Lung (tissue), 11 donors: ENCODE measurements at regions not wholly inside any gene's neighbourhood (a gene's known extent, or its start where the extent isn't known, plus 50 kb on each side); places are given as distances from the start of the nearest gene placed in this dataset.

Experiments used
- ATAC-seq: fragments of 200-7000 bp; cut with Tn5 transposase; one replicate; pipeline ENCODE4 v1.9.1; 2020; ENCODE audit warnings: moderate number of reproducible peaks; ENCODE audit not compliant: insufficient read depth, low FRiP score
- DNase-seq, 3 donors: peaks; one replicate each; pipeline ENCODE4 v3.0.0-alpha.2; 2013 to 2017
- H3K27ac ChIP-seq, 2 donors: one replicate each; pipeline ENCODE4 v1.5.1; 2013; ENCODE audit warnings: mild to moderate bottlenecking in 2 of 2, moderate library complexity in 2 of 2, control low read depth in 1 of 2, inconsistent platforms in 1 of 2, low read depth in 1 of 2, low read length in 1 of 2
- H3K27me3 ChIP-seq, 3 donors: one replicate each; pipeline ENCODE4 v1.5.1; 2013; ENCODE audit warnings: low read length in 2 of 3; ENCODE audit not compliant: control insufficient read depth in 3 of 3, insufficient read depth in 3 of 3
- H3K36me3 ChIP-seq, 4 donors: one replicate each; pipeline ENCODE4 v1.5.1; 2013; ENCODE audit warnings: low read length in 4 of 4, mild to moderate bottlenecking in 1 of 4, moderate library complexity in 1 of 4; ENCODE audit not compliant: control insufficient read depth in 4 of 4, insufficient read depth in 4 of 4
- H3K4me1 ChIP-seq, 5 donors: one replicate each; pipeline ENCODE4 v1.5.1; 2013; ENCODE audit warnings: low read length in 5 of 5, mild to moderate bottlenecking in 2 of 5, moderate library complexity in 1 of 5; ENCODE audit not compliant: control insufficient read depth in 5 of 5, insufficient read depth in 5 of 5
- H3K4me3 ChIP-seq: one replicate; pipeline ENCODE4 v1.5.1; 2013; ENCODE audit warnings: mild to moderate bottlenecking, control low read depth, moderate library complexity
- H3K9ac ChIP-seq, 2 donors: one replicate each; pipeline ENCODE4 v1.5.1; 2013; ENCODE audit warnings: low read length in 2 of 2, control low read depth in 1 of 2; ENCODE audit not compliant: insufficient read depth in 1 of 2
- H3K9me3 ChIP-seq, 4 donors: one replicate each; pipeline ENCODE4 v1.5.1; 2013; ENCODE audit warnings: low read length in 3 of 4, mild to moderate bottlenecking in 1 of 4, moderate library complexity in 1 of 4; ENCODE audit not compliant: control insufficient read depth in 4 of 4, insufficient read depth in 3 of 4
- WGBS, 2 donors: extraction: QIAGEN DNeasy Blood & Tissue Kit; methylation state at CpG; one replicate each; pipeline ENCODE4 v1.1.7; 2013; 5-methylcytosine and 5-hydroxymethylcytosine counted together
- TF ChIP-seq, protein P1 (sequence below): IDR thresholded peaks from 2 replicates; pipeline ENCODE4 v1.5.1; 2012; ENCODE audit warnings: mild to moderate bottlenecking; ENCODE audit errors: control extremely low read depth, extremely low read depth
- donor health status: control.
- donor health status: control.
- donor health status: Bipolar disorder and iron deficiency.
- donor health status: healthy.
- donor health status: DM: yes; HTN: yes; CAD: no.

DNA sequence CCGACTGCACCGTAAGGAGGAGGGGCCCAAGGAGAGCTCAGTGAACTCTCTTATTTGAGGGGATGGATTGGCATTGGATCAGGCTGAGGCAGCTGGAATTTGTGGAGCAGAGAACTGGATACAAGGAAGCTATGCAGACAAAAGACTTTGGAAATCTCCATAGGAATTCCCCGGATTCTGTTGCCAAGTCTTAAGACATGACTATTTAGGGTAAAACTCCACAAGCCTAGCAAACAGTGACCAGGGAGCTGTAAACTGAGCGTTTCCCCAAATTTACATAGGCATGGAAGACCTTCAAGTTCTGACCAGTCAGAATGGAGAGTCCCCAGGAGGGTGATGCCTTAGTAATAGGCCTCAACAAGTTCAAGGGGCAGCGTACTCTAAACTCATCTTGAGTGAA is 82.5 kb upstream of the PCBD1 start:
- peaks cover 0 to 4% (median 0%) of the 10 kb centered on the region in 4 donors for H3K9me3 ChIP-seq
- no peak overlapping the region for H3K9ac ChIP-seq
- DNase-seq (peak in 2 of 3 donors; percentile 33 to 53), ATAC-seq (no peak)
- no peaks in the 10 kb centered on the region for H3K27me3 ChIP-seq
- no peak overlapping the region for H3K27ac ChIP-seq
- H3K4me1 ChIP-seq = no peaks in the 10 kb centered on the region
- TF ChIP-seq, protein P1, sequence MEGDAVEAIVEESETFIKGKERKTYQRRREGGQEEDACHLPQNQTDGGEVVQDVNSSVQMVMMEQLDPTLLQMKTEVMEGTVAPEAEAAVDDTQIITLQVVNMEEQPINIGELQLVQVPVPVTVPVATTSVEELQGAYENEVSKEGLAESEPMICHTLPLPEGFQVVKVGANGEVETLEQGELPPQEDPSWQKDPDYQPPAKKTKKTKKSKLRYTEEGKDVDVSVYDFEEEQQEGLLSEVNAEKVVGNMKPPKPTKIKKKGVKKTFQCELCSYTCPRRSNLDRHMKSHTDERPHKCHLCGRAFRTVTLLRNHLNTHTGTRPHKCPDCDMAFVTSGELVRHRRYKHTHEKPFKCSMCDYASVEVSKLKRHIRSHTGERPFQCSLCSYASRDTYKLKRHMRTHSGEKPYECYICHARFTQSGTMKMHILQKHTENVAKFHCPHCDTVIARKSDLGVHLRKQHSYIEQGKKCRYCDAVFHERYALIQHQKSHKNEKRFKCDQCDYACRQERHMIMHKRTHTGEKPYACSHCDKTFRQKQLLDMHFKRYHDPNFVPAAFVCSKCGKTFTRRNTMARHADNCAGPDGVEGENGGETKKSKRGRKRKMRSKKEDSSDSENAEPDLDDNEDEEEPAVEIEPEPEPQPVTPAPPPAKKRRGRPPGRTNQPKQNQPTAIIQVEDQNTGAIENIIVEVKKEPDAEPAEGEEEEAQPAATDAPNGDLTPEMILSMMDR = no peak
- WGBS, 2 donors = 66 to 86% methylated on average over 5 of the region's 5 CpGs
- no peak overlapping the region for H3K4me3 ChIP-seq
- no peaks in the 10 kb centered on the region for H3K36me3 ChIP-seq

DNA sequence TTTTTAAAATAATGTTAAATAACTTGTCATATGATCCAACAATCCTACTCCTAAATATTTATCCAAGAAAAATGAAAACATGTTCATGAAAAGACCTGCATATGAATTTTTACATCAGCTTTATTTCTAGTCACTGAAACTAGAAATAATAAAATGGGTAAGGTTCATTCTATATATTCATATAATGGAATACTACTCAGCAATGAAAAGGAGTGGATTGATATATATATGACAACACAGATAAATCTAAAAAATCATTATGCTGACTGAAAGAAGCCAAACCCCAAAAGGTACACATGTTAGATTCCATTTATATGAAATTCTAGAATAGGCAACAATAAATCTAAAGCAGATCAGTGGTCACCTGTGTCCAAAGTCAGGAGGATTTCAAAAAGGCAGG is 84.9 kb upstream of the PCBD1 start:
- H3K36me3 ChIP-seq = no peaks in the 10 kb centered on the region
- ATAC-seq (no peak), DNase-seq (no peak)
- TF ChIP-seq, protein P1 = no peak
- no peaks in the 10 kb centered on the region for H3K4me1 ChIP-seq
- H3K9ac ChIP-seq = no peak overlapping the region
- no peak overlapping the region for H3K4me3 ChIP-seq
- H3K27me3 ChIP-seq = no peaks in the 10 kb centered on the region
- H3K9me3 ChIP-seq = peaks cover 0 to 4% (median 0%) of the 10 kb centered on the region in 4 donors
- H3K27ac ChIP-seq = no peak overlapping the region

DNA sequence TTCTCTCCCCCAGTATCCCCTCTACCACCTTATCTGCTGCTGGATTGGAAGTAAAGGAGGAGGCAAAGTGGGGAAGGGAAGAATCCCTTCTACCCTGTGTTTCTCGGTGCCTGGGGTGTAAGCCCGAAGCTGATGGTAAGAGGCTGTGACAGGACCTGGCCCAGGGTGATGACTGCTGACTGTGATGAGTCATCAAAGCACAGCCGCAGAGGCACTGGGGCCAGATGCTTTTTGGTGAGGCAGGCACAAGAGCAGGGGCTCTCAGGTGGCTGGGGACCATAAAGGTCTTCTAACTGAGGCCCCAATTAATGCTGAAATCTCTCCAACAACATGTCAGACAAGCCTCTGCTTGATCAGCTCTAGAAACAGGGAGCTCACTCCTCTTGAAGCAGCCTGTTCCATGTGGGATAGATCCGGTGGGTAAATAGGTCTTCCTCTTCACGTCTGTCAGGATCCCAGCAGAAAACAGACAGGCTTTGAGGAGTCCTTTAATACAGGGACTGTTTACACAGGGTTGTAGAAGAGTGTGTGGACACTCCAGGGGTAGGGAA is 86.1 kb upstream of the PCBD1 start:
- H3K36me3 ChIP-seq = no peaks in the 10 kb centered on the region
- H3K27ac ChIP-seq = no peak overlapping the region
- peaks cover 0 to 3% (median 0%) of the 10 kb centered on the region in 5 donors for H3K4me1 ChIP-seq
- DNase-seq (no peak), ATAC-seq (no peak)
- no peak overlapping the region for H3K4me3 ChIP-seq
- 50 to 64% methylated on average over 5 of the region's 5 CpGs for WGBS, 2 donors
- no peaks in the 10 kb centered on the region for H3K27me3 ChIP-seq
- TF ChIP-seq, protein P1 = no peak
- H3K9me3 ChIP-seq = peaks cover 0 to 4% (median 0%) of the 10 kb centered on the region in 4 donors
- H3K9ac ChIP-seq = no peak overlapping the region

DNA sequence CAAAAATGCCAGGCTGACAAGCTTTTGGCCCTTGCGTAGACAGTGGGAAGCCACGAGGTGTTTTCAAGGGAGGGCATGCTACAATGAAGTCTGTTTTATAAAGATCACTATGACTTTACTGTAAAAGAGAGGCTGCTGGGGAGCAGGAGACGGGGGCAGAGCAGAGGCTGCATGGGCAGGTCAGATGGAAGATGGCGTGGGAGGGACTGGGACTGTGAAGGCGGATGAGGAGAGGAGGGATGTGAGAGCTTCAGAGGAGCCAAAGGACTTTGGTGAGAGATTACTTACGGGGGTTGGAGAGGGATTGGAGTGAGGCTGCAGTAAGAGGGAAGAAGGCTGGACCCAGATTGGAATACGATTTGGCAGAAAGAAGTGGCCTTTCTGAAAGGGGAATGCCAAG is 86.6 kb upstream of the PCBD1 start:
- 75 to 80% methylated on average over 7 of the region's 7 CpGs for WGBS, 2 donors
- TF ChIP-seq, protein P1 = no peak
- DNase-seq (no peak), ATAC-seq (no peak)
- no peaks in the 10 kb centered on the region for H3K36me3 ChIP-seq
- no peak overlapping the region for H3K9ac ChIP-seq
- peaks cover 0 to 3% (median 0%) of the 10 kb centered on the region in 5 donors for H3K4me1 ChIP-seq
- no peak overlapping the region for H3K27ac ChIP-seq
- H3K4me3 ChIP-seq = no peak overlapping the region
- no peaks in the 10 kb centered on the region for H3K27me3 ChIP-seq
- H3K9me3 ChIP-seq = peaks cover 0 to 4% (median 0%) of the 10 kb centered on the region in 4 donors
